Endothelial cell of umbilical vein (primary cell): ENCODE measurements at regions not wholly inside any gene's neighbourhood (a gene's known extent, or its start where the extent isn't known, plus 50 kb on each side); places are given as distances from the start of the nearest gene placed in this dataset.
"Not testable (repeated sequence)": the region's sequence is repeated elsewhere in the genome, so short reads cannot be mapped to it uniquely, and the experiment has no call there.

Experiments
- BruUV-seq: library from RNA; stranded (reverse); fragments of 400-500 nt; replicated peaks from 2 replicates; lab custom pipeline; 2021; lab: Mats Ljungman, UMichigan
- CTCF ChIA-PET: fragments of 300-600, 350-600 bp; sonication (Branson Sonifier 250); formaldehyde crosslinking; loops from one replicate; lab custom pipeline; 2021; ENCODE audit warnings: antibody characterized with exemption, inconsistent platforms; lab: Charles Lee
- POLR2A ChIA-PET: fragments of 300-600, 350-600 bp; sonication (Branson Sonifier 250); formaldehyde crosslinking; loops from one replicate; lab custom pipeline; 2021; ENCODE audit warnings: antibody characterized with exemption, inconsistent platforms; lab: Charles Lee
- DNase-seq: peaks from one replicate; pipeline ENCODE4 v3.0.0-alpha.2; 2011; ENCODE audit warnings: low read depth, low spot score
- FAIRE-seq: peaks from 2 replicates; lab custom pipeline; 2011; peaks lifted over from hg19 to GRCh38; lab: Jason Lieb, UNC
- H2AFZ ChIP-seq: 2 replicates; pipeline ENCODE4 v1.6.0; 2012; ENCODE audit warnings: low read depth, low read length, control low read depth, inconsistent platforms
- H3K27ac ChIP-seq: 2 replicates; pipeline ENCODE4 v1.5.1; 2011; ENCODE audit warnings: low read depth, mild to moderate bottlenecking, control low read depth, low read length, moderate library complexity; ENCODE audit not compliant: insufficient read depth
- H3K27me3 ChIP-seq, 2 experiments: 2 replicates each; pipeline versions ENCODE4 v1.6.0 to v1.6.1; 2011; ENCODE audit warnings: low read length in 2 of 2, mixed read lengths in 1 of 2; ENCODE audit not compliant: control insufficient read depth in 2 of 2, insufficient read depth in 2 of 2
- H3K36me3 ChIP-seq, 2 experiments: 2 replicates in 1 of 2; 3 replicates in 1 of 2; pipeline ENCODE4 v1.5.1; 2011; ENCODE audit warnings: low read length in 2 of 2, mild to moderate bottlenecking in 1 of 2, moderate library complexity in 1 of 2; ENCODE audit not compliant: control insufficient read depth in 2 of 2, insufficient read depth in 2 of 2; ENCODE audit errors: extremely low read depth in 1 of 2
- H3K4me1 ChIP-seq: 3 replicates; pipeline ENCODE4 v1.5.1; 2011; ENCODE audit warnings: mild to moderate bottlenecking, low read length; ENCODE audit not compliant: control insufficient read depth, insufficient read depth; ENCODE audit errors: extremely low read depth
- H3K4me2 ChIP-seq: 2 replicates; pipeline ENCODE4 v1.6.1; 2011; ENCODE audit warnings: low read length, control low read depth, mixed read lengths; ENCODE audit not compliant: insufficient read depth
- H3K4me3 ChIP-seq, 3 experiments: fragments of 200-600 bp in 1 of 3; sonication (generic), shearing (Covaris generic) in 1 of 3; replicated peaks in 1 of 3; 2 replicates each; pipeline ENCODE4 v1.5.1; 2011 to 2016; ENCODE audit warnings: control low read depth in 3 of 3, low read length in 3 of 3, mild to moderate bottlenecking in 2 of 3, inconsistent platforms in 1 of 3, low read depth in 1 of 3, moderate library complexity in 1 of 3; ENCODE audit not compliant: insufficient read depth in 1 of 3
- H3K79me2 ChIP-seq: 2 replicates; pipeline ENCODE4 v1.6.0; 2012; ENCODE audit warnings: low read length, inconsistent platforms; ENCODE audit not compliant: control insufficient read depth, insufficient read depth
- H3K9ac ChIP-seq: replicated peaks from 2 replicates; pipeline ENCODE3; 2011; ENCODE audit warnings: low read length, control low read depth; ENCODE audit not compliant: insufficient read depth; ENCODE audit errors: extremely low read depth
- H3K9me1 ChIP-seq: replicated peaks from 3 replicates; pipeline ENCODE4 v1.6.0; 2011; ENCODE audit warnings: mild to moderate bottlenecking, low read length; ENCODE audit not compliant: control insufficient read depth, insufficient read depth; ENCODE audit errors: extremely low read depth
- H3K9me3 ChIP-seq: replicated peaks from 2 replicates; pipeline ENCODE4 v1.5.1; 2012; ENCODE audit warnings: low read length, inconsistent platforms; ENCODE audit not compliant: control insufficient read depth, insufficient read depth
- H4K20me1 ChIP-seq: replicated peaks from 2 replicates; pipeline ENCODE3; 2011; ENCODE audit warnings: mild to moderate bottlenecking, low read length; ENCODE audit not compliant: control insufficient read depth, insufficient read depth; ENCODE audit errors: extremely low read depth
- FOS ChIP-seq: IDR thresholded peaks from 2 replicates; pipeline ENCODE4 v1.6.1; 2011; ENCODE audit warnings: mild to moderate bottlenecking, low read length, moderate library complexity, borderline replicate concordance; ENCODE audit not compliant: insufficient read depth
- GATA2 ChIP-seq: IDR thresholded peaks from 2 replicates; pipeline ENCODE4 v1.7.0; 2011; ENCODE audit warnings: low read depth, mild to moderate bottlenecking, moderate library complexity, mixed read lengths, low read length; ENCODE audit not compliant: insufficient read length, insufficient read depth
- JUN ChIP-seq: IDR thresholded peaks from 2 replicates; pipeline ENCODE4 v1.6.1; 2011; ENCODE audit warnings: borderline replicate concordance, low read depth; ENCODE audit not compliant: insufficient read length, insufficient read depth
- POLR2A ChIP-seq: IDR thresholded peaks from 2 replicates; pipeline ENCODE4 v1.6.1; 2012; ENCODE audit warnings: low read depth, mild to moderate bottlenecking, control low read depth, low read length
- dilution Hi-C: fragments of 300-500 bp; cut with MboI; formaldehyde crosslinking; loops from one replicate; pipeline ENCODE4 v1.15.0; 2019; ENCODE audit warnings: low sequenced_read_pairs; ENCODE audit not compliant: extremely low pct_ligation_motif_present
- intact Hi-C: fragments of 100-400 bp; cut with micrococcal nuclease; formaldehyde crosslinking; loops from one replicate; pipeline ENCODE4 v1.10.0; 2022
- TF ChIP-seq, protein P1 (sequence below): IDR thresholded peaks from 2 replicates; pipeline ENCODE4 v1.6.1; 2011; ENCODE audit not compliant: insufficient read depth, insufficient read length
- TF ChIP-seq, protein P2 (sequence below), 2 donors: IDR thresholded peaks; 1 replicate in 1 of 2; 2 replicates in 1 of 2; pipeline ENCODE4 v1.5.1; 2011; ENCODE audit warnings: low read length in 2 of 2, mild to moderate bottlenecking in 2 of 2, moderate library complexity in 2 of 2, control low read depth in 1 of 2, inconsistent platforms in 1 of 2, low read depth in 1 of 2; ENCODE audit not compliant: insufficient read depth in 1 of 2; ENCODE audit errors: extremely low read depth in 1 of 2

DNA sequence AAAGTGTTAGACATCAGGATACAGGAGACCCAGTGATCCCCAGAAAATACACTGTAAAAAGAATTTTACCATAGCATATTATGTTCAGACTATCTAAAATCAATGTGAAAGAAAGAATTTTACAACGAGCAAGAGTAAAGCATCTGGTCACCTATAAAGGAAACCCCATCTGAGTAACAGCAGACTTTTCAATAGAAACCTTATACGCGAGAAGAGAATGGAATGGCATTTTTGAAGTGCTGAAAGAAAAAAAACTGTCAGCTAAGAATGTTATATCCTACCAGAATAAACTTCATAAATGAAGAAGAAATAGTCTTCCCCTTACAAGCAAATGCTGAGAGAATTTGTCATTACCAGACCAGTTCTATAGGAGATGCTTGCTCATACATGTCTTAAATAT lies 532.1 kb upstream of the NR5A2 start:
- dilution Hi-C loops = no loop called here
- intact Hi-C loops = no loop called here
- DNase-seq (no peak), FAIRE-seq (no peak)
- H3K36me3 ChIP-seq = no peaks in the 10 kb centered on the region
- no peak overlapping the region for H3K9ac ChIP-seq
- no peaks in the 10 kb centered on the region for H4K20me1 ChIP-seq
- no peak overlapping the region for H3K4me3 ChIP-seq
- H3K27me3 ChIP-seq = no peaks in the 10 kb centered on the region
- H3K9me3 ChIP-seq = no peaks in the 10 kb centered on the region
- no peak overlapping the region for H3K4me2 ChIP-seq
- H3K79me2 ChIP-seq = no peaks in the 10 kb centered on the region
- H3K27ac ChIP-seq = no peak overlapping the region
- no peak for TF ChIP-seq JUN
- no peak for TF ChIP-seq FOS
- TF ChIP-seq, protein P1, sequence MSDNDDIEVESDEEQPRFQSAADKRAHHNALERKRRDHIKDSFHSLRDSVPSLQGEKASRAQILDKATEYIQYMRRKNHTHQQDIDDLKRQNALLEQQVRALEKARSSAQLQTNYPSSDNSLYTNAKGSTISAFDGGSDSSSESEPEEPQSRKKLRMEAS = no peak
- TF ChIP-seq POLR2A = no peak
- TF ChIP-seq, protein P2, sequence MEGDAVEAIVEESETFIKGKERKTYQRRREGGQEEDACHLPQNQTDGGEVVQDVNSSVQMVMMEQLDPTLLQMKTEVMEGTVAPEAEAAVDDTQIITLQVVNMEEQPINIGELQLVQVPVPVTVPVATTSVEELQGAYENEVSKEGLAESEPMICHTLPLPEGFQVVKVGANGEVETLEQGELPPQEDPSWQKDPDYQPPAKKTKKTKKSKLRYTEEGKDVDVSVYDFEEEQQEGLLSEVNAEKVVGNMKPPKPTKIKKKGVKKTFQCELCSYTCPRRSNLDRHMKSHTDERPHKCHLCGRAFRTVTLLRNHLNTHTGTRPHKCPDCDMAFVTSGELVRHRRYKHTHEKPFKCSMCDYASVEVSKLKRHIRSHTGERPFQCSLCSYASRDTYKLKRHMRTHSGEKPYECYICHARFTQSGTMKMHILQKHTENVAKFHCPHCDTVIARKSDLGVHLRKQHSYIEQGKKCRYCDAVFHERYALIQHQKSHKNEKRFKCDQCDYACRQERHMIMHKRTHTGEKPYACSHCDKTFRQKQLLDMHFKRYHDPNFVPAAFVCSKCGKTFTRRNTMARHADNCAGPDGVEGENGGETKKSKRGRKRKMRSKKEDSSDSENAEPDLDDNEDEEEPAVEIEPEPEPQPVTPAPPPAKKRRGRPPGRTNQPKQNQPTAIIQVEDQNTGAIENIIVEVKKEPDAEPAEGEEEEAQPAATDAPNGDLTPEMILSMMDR (IDR thresholded peaks at IDR 0.05; ENCODE audit: extremely low read depth in 1 of 2, insufficient read depth in 1 of 2, low read depth in 1 of 2, low read length in 2 of 2) = no peak
- no peak for TF ChIP-seq GATA2
- no peak overlapping the region for H2AFZ ChIP-seq
- BruUV-seq = no TSS peak
- H3K9me1 ChIP-seq = no peaks in the 10 kb centered on the region
- H3K4me1 ChIP-seq = no peaks in the 10 kb centered on the region
- ChIA-PET POLR2A (no interaction called here), CTCF (no interaction called here)

DNA sequence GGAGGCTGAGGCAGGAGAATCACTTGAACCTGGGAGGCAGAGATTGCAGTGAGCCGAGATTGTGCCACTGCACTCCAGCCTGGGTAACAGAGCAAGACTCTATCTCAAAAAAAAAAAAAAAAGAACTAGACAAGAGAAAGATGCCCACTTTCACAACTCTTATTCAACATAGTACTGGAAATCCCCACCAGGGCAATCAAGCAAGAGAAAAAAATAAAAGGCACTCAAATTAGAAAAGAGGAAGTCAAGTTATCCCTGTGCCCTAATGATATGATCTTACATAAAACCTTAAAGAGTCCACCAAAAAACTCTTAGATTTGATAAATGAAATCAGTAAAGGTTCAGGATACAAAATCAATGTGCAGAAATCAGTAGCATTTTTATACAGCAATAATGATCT lies 528.7 kb upstream of the NR5A2 start:
- H3K36me3 ChIP-seq, H3K79me2 ChIP-seq, H3K9me3 ChIP-seq, DNase-seq, H3K4me2 ChIP-seq, CTCF ChIA-PET, H3K27ac ChIP-seq, H3K27me3 ChIP-seq, H2AFZ ChIP-seq, intact Hi-C loops, POLR2A ChIA-PET, H3K9me1 ChIP-seq, H3K9ac ChIP-seq, BruUV-seq, H4K20me1 ChIP-seq, H3K4me1 ChIP-seq, H3K4me3 ChIP-seq, FAIRE-seq, dilution Hi-C loops: not testable (repeated sequence)
